ENCODE measurements at regions not wholly inside any gene's neighbourhood (a gene's known extent, or its start where the extent isn't known, plus 50 kb on each side); places are given as distances from the start of the nearest gene placed in this dataset.
A peak's percentile ranks its signal among the peaks of the same experiment; 100 is the strongest.

GRCh38 chr3:87778876-87779275 is 279.9 kb downstream of the CGGBP1 start:
- WGBS: no CpG with 5 or more reads among the region's 1 CpG
- H3K18ac ChIP-seq (ENCODE audit: low read depth in 1 of 2, low read length in 2 of 2): no peak overlapping the region

GRCh38 chr3:87771337-87772192 is 287.2 kb downstream of the CGGBP1 start:
- no peak overlapping the region for H3K9ac ChIP-seq (ENCODE audit: low read length)
- H3K23ac ChIP-seq (ENCODE audit: low read length in 2 of 2): no peak overlapping the region
- no peaks in the 10 kb centered on the region for H3K79me1 ChIP-seq (replicated peaks; ENCODE audit: low read length, poor library complexity, severe bottlenecking)
- no peak overlapping the region for H2AK5ac ChIP-seq (ENCODE audit: low read length, severe bottlenecking)
- H3K14ac ChIP-seq (ENCODE audit: low read length in 2 of 2): no peak overlapping the region
- H3K18ac ChIP-seq (ENCODE audit: low read depth in 1 of 2, low read length in 2 of 2): no peak overlapping the region
- no peak overlapping the region for H2BK5ac ChIP-seq (ENCODE audit: low read depth, low read length, poor library complexity, severe bottlenecking)
- peaks cover 4% of the 10 kb centered on the region for H3K9me3 ChIP-seq (ENCODE audit: control insufficient read depth, low read length)
- H2BK15ac ChIP-seq (ENCODE audit: low read depth, poor library complexity, severe bottlenecking): no peak overlapping the region
- H3K4me2 ChIP-seq (ENCODE audit: low read length, poor library complexity, severe bottlenecking): no peak overlapping the region
- H4K8ac ChIP-seq (ENCODE audit: low read length): no peak overlapping the region
- no peak overlapping the region for H4K91ac ChIP-seq (ENCODE audit: low read length)
- WGBS: 53% methylated on average over 5 of the region's 5 CpGs
- no peak overlapping the region for H2BK12ac ChIP-seq (ENCODE audit: low read length in 2 of 2)
- H3K36me3 ChIP-seq (ENCODE audit: control insufficient read depth in 1 of 2, insufficient read depth in 2 of 2, low read depth in 1 of 2, low read length in 2 of 2): no peaks in the 10 kb centered on the region
- no peaks in the 10 kb centered on the region for H3K27me3 ChIP-seq (ENCODE audit: control insufficient read depth in 1 of 2, insufficient read depth in 1 of 2, low read length in 2 of 2)
- no peak overlapping the region for H3K27ac ChIP-seq (ENCODE audit: low read length, poor library complexity, severe bottlenecking)
- H2AFZ ChIP-seq (ENCODE audit: low read depth, low read length): no peak overlapping the region
- H3K4ac ChIP-seq (ENCODE audit: low read depth in 1 of 2, low read length in 2 of 2): no peak overlapping the region
- peak; percentile 7 for DNase-seq
- no peak overlapping the region for H2BK120ac ChIP-seq (ENCODE audit: low read depth, low read length)
- H3K4me1 ChIP-seq (ENCODE audit: control insufficient read depth, insufficient read depth, low read depth, low read length): no peaks in the 10 kb centered on the region
- no peak overlapping the region for H3K4me3 ChIP-seq (ENCODE audit: insufficient read depth in 1 of 2, low read depth in 1 of 2, low read length in 2 of 2)

More at GRCh38 chr3:87778876-87779275, 279.9 kb downstream of the CGGBP1 start:
- H2AK5ac ChIP-seq (ENCODE audit: low read length, severe bottlenecking): no peak overlapping the region
- DNase-seq: no peak
- H3K79me1 ChIP-seq (replicated peaks; ENCODE audit: low read length, poor library complexity, severe bottlenecking): no peaks in the 10 kb centered on the region
- no peak overlapping the region for H3K23ac ChIP-seq (ENCODE audit: low read length in 2 of 2)
- H3K14ac ChIP-seq (ENCODE audit: low read length in 2 of 2): no peak overlapping the region
- no peak overlapping the region for H4K91ac ChIP-seq (ENCODE audit: low read length)
- H2AFZ ChIP-seq (ENCODE audit: low read depth, low read length): no peak overlapping the region
- H3K27me3 ChIP-seq (ENCODE audit: control insufficient read depth in 1 of 2, insufficient read depth in 1 of 2, low read length in 2 of 2): no peaks in the 10 kb centered on the region
- H3K27ac ChIP-seq (ENCODE audit: low read length, poor library complexity, severe bottlenecking): no peak overlapping the region
- H2BK12ac ChIP-seq (ENCODE audit: low read length in 2 of 2): no peak overlapping the region
- no peak overlapping the region for H3K4me3 ChIP-seq (ENCODE audit: insufficient read depth in 1 of 2, low read depth in 1 of 2, low read length in 2 of 2)
- H3K9me3 ChIP-seq (ENCODE audit: control insufficient read depth, low read length): peaks cover 6% of the 10 kb centered on the region
- H3K4ac ChIP-seq (ENCODE audit: low read depth in 1 of 2, low read length in 2 of 2): no peak overlapping the region
- H2BK5ac ChIP-seq (ENCODE audit: low read depth, low read length, poor library complexity, severe bottlenecking): no peak overlapping the region
- H3K9ac ChIP-seq (ENCODE audit: low read length): no peak overlapping the region
- H3K4me1 ChIP-seq (ENCODE audit: control insufficient read depth, insufficient read depth, low read depth, low read length): no peaks in the 10 kb centered on the region
- no peaks in the 10 kb centered on the region for H3K36me3 ChIP-seq (ENCODE audit: control insufficient read depth in 1 of 2, insufficient read depth in 2 of 2, low read depth in 1 of 2, low read length in 2 of 2)
- H2BK15ac ChIP-seq (ENCODE audit: low read depth, poor library complexity, severe bottlenecking): no peak overlapping the region
- no peak overlapping the region for H2BK120ac ChIP-seq (ENCODE audit: low read depth, low read length)
- H3K4me2 ChIP-seq (ENCODE audit: low read length, poor library complexity, severe bottlenecking): no peak overlapping the region
- no peak overlapping the region for H4K8ac ChIP-seq (ENCODE audit: low read length)

- Histone ChIP-seq H2BK15ac (ENCODE audit: low read depth, poor library complexity, severe bottlenecking) (no peak overlapping the region), H3K4me3 (ENCODE audit: insufficient read depth in 1 of 2, low read depth in 1 of 2, low read length in 2 of 2) (no peak overlapping the region), H2BK12ac (ENCODE audit: low read length in 2 of 2) (no peak overlapping the region), H4K91ac (ENCODE audit: low read length) (no peak overlapping the region), H3K4ac (ENCODE audit: low read depth in 1 of 2, low read length in 2 of 2) (no peak overlapping the region), H2AFZ (ENCODE audit: low read depth, low read length) (no peak overlapping the region), H3K4me1 (ENCODE audit: control insufficient read depth, insufficient read depth, low read depth, low read length) (no peaks in the 10 kb centered on the region), H3K23ac (ENCODE audit: low read length in 2 of 2) (no peak overlapping the region), H3K4me2 (ENCODE audit: low read length, poor library complexity, severe bottlenecking) (no peak overlapping the region), H2AK5ac (ENCODE audit: low read length, severe bottlenecking) (no peak overlapping the region), H3K9me3 (ENCODE audit: control insufficient read depth, low read length) (no peaks in the 10 kb centered on the region), H3K14ac (ENCODE audit: low read length in 2 of 2) (no peak overlapping the region), H2BK120ac (ENCODE audit: low read depth, low read length) (no peak overlapping the region), H3K18ac (ENCODE audit: low read depth in 1 of 2, low read length in 2 of 2) (no peak overlapping the region), H2BK5ac (ENCODE audit: low read depth, low read length, poor library complexity, severe bottlenecking) (no peak overlapping the region), H4K8ac (ENCODE audit: low read length) (no peak overlapping the region), H3K79me1 (replicated peaks; ENCODE audit: low read length, poor library complexity, severe bottlenecking) (no peaks in the 10 kb centered on the region), H3K27me3 (ENCODE audit: control insufficient read depth in 1 of 2, insufficient read depth in 1 of 2, low read length in 2 of 2) (no peaks in the 10 kb centered on the region), H3K27ac (ENCODE audit: low read length, poor library complexity, severe bottlenecking) (no peak overlapping the region), H3K9ac (ENCODE audit: low read length) (no peak overlapping the region), H3K36me3 (ENCODE audit: control insufficient read depth in 1 of 2, insufficient read depth in 2 of 2, low read depth in 1 of 2, low read length in 2 of 2) (no peaks in the 10 kb centered on the region)
- no peak for DNase-seq
- no CpG with 5 or more reads among the region's 2 CpGs for WGBS
Observed at GRCh38 chr3:87766721-87767120, 292.1 kb downstream of the CGGBP1 start.

GRCh38 chr3:87765256-87765655 is 293.5 kb downstream of the CGGBP1 start:
- Histone ChIP-seq H3K79me1 (replicated peaks; ENCODE audit: low read length, poor library complexity, severe bottlenecking) (no peaks in the 10 kb centered on the region), H3K4me2 (ENCODE audit: low read length, poor library complexity, severe bottlenecking) (no peak overlapping the region), H3K9ac (ENCODE audit: low read length) (no peak overlapping the region), H3K4me1 (ENCODE audit: control insufficient read depth, insufficient read depth, low read depth, low read length) (no peaks in the 10 kb centered on the region), H2BK120ac (ENCODE audit: low read depth, low read length) (no peak overlapping the region), H2BK15ac (ENCODE audit: low read depth, poor library complexity, severe bottlenecking) (no peak overlapping the region), H3K14ac (ENCODE audit: low read length in 2 of 2) (no peak overlapping the region), H2BK5ac (ENCODE audit: low read depth, low read length, poor library complexity, severe bottlenecking) (no peak overlapping the region), H3K4me3 (ENCODE audit: insufficient read depth in 1 of 2, low read depth in 1 of 2, low read length in 2 of 2) (no peak overlapping the region), H4K8ac (ENCODE audit: low read length) (no peak overlapping the region), H2AK5ac (ENCODE audit: low read length, severe bottlenecking) (no peak overlapping the region), H2AFZ (ENCODE audit: low read depth, low read length) (no peak overlapping the region), H4K91ac (ENCODE audit: low read length) (no peak overlapping the region), H3K9me3 (ENCODE audit: control insufficient read depth, low read length) (no peaks in the 10 kb centered on the region), H3K27ac (ENCODE audit: low read length, poor library complexity, severe bottlenecking) (no peak overlapping the region), H3K4ac (ENCODE audit: low read depth in 1 of 2, low read length in 2 of 2) (no peak overlapping the region), H3K27me3 (ENCODE audit: control insufficient read depth in 1 of 2, insufficient read depth in 1 of 2, low read length in 2 of 2) (no peaks in the 10 kb centered on the region), H3K23ac (ENCODE audit: low read length in 2 of 2) (no peak overlapping the region), H3K36me3 (ENCODE audit: control insufficient read depth in 1 of 2, insufficient read depth in 2 of 2, low read depth in 1 of 2, low read length in 2 of 2) (no peaks in the 10 kb centered on the region), H2BK12ac (ENCODE audit: low read length in 2 of 2) (no peak overlapping the region), H3K18ac (ENCODE audit: low read depth in 1 of 2, low read length in 2 of 2) (no peak overlapping the region)
- DNase-seq: no peak
- no CpG with 5 or more reads among the region's 3 CpGs for WGBS
